Prostate gland (tissue), 2 donors: ENCODE measurements at regions not wholly inside any gene's neighbourhood (a gene's known extent, or its start where the extent isn't known, plus 50 kb on each side); places are given as distances from the start of the nearest gene placed in this dataset.

Experiments
- CTCF ChIP-seq, 4 experiments: fragments of 200-600 bp in 2 of 4; fragments of 450-650 bp in 2 of 4; sonication (generic) in 2 of 4; IDR thresholded peaks; 1 replicate in 3 of 4; 2 replicates in 1 of 4; pipeline ENCODE4 v1.5.1; 2016 to 2019; ENCODE audit warnings: antibody characterized with exemption in 4 of 4, mild to moderate bottlenecking in 2 of 4, moderate library complexity in 2 of 4
- POLR2A ChIP-seq: fragments of 450-650 bp; IDR thresholded peaks from one replicate; pipeline ENCODE4 v1.6.1; 2016; ENCODE audit warnings: antibody characterized with exemption, mild to moderate bottlenecking

DNA sequence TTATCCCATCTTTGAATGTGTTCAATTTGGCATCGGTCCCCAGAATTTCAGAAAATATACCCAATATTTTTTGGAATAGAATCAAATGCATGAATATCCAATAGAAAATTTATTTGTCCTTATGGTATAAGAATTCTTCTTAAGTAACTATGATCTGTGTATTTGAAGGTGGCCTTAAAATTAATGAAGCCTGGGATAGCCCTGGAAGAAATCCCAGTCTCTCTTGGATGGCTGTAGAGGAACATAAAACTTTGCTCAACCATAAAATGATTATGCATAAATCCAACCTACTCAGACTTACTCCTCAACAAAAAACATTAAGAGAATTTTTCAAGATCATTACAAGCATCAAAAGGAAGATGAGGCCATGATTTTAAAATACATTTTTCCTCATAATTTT lies 269.4 kb upstream of the SMIM31 start:
- TF ChIP-seq CTCF (IDR thresholded peaks at IDR 0.05) (no peak), POLR2A (no peak)
